ENCODE measurements at regions not wholly inside any gene's neighbourhood (a gene's known extent, or its start where the extent isn't known, plus 50 kb on each side); places are given as distances from the start of the nearest gene placed in this dataset.
"Not testable (repeated sequence)": the region's sequence is repeated elsewhere in the genome, so short reads cannot be mapped to it uniquely, and the experiment has no call there.

- no peak for DNase-seq (ENCODE audit: low spot score)
Measured at GRCh38 chr7:13790611-13791010, 198.9 kb downstream of the ETV1 start.

GRCh38 chr7:13792208-13792607, 197.3 kb downstream of the ETV1 start:
- DNase-seq (ENCODE audit: low spot score): no peak

GRCh38 chr7:13793926-13794325, 195.5 kb downstream of the ETV1 start:
- DNase-seq (ENCODE audit: low spot score): no peak

GRCh38 chr7:13794581-13794980, 194.9 kb downstream of the ETV1 start:
- no peak for DNase-seq (ENCODE audit: low spot score)

- no peak for DNase-seq (ENCODE audit: low spot score)
Measured at GRCh38 chr7:13797545-13797944, 191.9 kb downstream of the ETV1 start.

- DNase-seq (ENCODE audit: low spot score): no peak
Measured at GRCh38 chr7:13800694-13801448, 188.6 kb downstream of the ETV1 start.

- peak; percentile 12 for DNase-seq (ENCODE audit: low spot score)
Measured at GRCh38 chr7:13801669-13802068, 187.8 kb downstream of the ETV1 start.

- DNase-seq (ENCODE audit: low spot score): no peak
Measured at GRCh38 chr7:13802651-13803050, 186.8 kb downstream of the ETV1 start.

GRCh38 chr7:13803134-13803533, 186.3 kb downstream of the ETV1 start:
- no peak for DNase-seq (ENCODE audit: low spot score)

GRCh38 chr7:13806089-13806867, 183.2 kb downstream of the ETV1 start:
- not testable (repeated sequence) for DNase-seq (ENCODE audit: low spot score)

- DNase-seq (ENCODE audit: low spot score): not testable (repeated sequence)
Measured at GRCh38 chr7:13817230-13817629, 172.2 kb downstream of the ETV1 start.

GRCh38 chr7:13821152-13821787, 168.2 kb downstream of the ETV1 start:
- DNase-seq (ENCODE audit: low spot score): no peak

- no peak for DNase-seq (ENCODE audit: low spot score)
Measured at GRCh38 chr7:13822678-13823077, 166.8 kb downstream of the ETV1 start.

- no peak for DNase-seq (ENCODE audit: low spot score)
Measured at GRCh38 chr7:13826752-13827151, 162.7 kb downstream of the ETV1 start.

GRCh38 chr7:13827716-13828115, 161.8 kb downstream of the ETV1 start:
- no peak for DNase-seq (ENCODE audit: low spot score)

GRCh38 chr7:13829231-13829630, 160.2 kb downstream of the ETV1 start:
- DNase-seq (ENCODE audit: low spot score): no peak

GRCh38 chr7:13829914-13830900, 159.3 kb downstream of the ETV1 start:
- DNase-seq (ENCODE audit: low spot score): peak; percentile 61

GRCh38 chr7:13832346-13832745, 157.1 kb downstream of the ETV1 start:
- no peak for DNase-seq (ENCODE audit: low spot score)

- no peak for DNase-seq (ENCODE audit: low spot score)
Measured at GRCh38 chr7:13834328-13834761, 155.1 kb downstream of the ETV1 start.

- no peak for DNase-seq (ENCODE audit: low spot score)
Measured at GRCh38 chr7:13835442-13835841, 154.0 kb downstream of the ETV1 start.

- DNase-seq (ENCODE audit: low spot score): no peak
Measured at GRCh38 chr7:13839063-13839462, 150.4 kb downstream of the ETV1 start.
